Neural progenitor cell (in vitro differentiated cells): ENCODE measurements at regions not wholly inside any gene's neighbourhood (a gene's known extent, or its start where the extent isn't known, plus 50 kb on each side); places are given as distances from the start of the nearest gene placed in this dataset.

ENCODE experiments used
- CTCF ChIP-seq: fragments of 200-600 bp; sonication (generic); IDR thresholded peaks from 2 replicates; pipeline ENCODE4 v1.5.1; 2017; ENCODE audit warnings: antibody characterized with exemption, mild to moderate bottlenecking
- EZH2 ChIP-seq: fragments of 200-600 bp; sonication (generic); IDR thresholded peaks from 2 replicates; pipeline ENCODE4 v1.6.1; 2017; ENCODE audit warnings: antibody characterized with exemption, mild to moderate bottlenecking, moderate library complexity

GRCh38 chr5:33115467-33115866 lies 325.3 kb upstream of the TARS1 start:
- TF ChIP-seq CTCF (no peak), EZH2 (no peak)
